HG02588 (cell line): ENCODE measurements at regions not wholly inside any gene's neighbourhood (a gene's known extent, or its start where the extent isn't known, plus 50 kb on each side); places are given as distances from the start of the nearest gene placed in this dataset.
"Not testable (repeated sequence)": the region's sequence is repeated elsewhere in the genome, so short reads cannot be mapped to it uniquely, and the experiment has no call there.

ENCODE experiments used
- ATAC-seq: cut with Tn5 transposase; IDR thresholded peaks from one replicate; pipeline ENCODE4 v1.9.1; 2021; ENCODE audit warnings: mild to moderate bottlenecking, moderate library complexity; ENCODE audit not compliant: unreplicated experiment

DNA sequence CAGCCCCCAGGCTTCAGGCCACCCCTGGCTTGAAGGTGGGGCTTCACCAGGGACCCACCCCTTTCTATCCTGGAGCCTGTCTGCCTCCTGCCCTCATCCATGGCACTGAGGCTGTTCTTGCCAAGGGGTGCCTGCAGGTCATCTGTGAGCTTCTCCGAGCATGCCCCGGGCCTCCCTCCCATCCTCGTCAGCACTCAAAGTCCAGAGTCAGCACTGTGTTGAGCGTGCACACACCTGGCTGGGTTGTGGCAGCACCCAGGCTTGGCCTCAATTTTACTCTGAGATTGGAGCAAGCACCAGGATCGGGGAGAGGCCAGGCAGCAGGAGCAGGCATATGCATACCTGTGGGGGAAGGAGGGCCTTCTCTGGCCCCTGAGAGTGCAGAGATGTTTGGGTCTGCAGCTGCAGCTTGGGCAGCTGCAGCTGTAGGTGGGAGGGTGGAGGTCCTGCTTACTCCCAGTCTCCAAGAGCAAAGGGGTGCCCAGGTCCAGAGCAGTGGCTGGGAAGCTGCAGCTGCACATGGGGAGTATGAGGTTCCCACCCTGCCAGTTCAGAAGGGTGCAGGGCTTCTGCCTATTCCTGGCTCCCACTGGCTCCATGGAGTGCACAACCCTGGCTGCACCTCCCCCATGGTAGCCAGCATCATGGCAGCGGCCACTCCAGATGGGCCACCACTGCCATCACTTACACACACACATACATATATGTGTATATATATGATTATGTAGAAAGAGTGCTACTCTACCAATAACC lies 488.7 kb downstream of the JRKL start:
- no peak for ATAC-seq

DNA sequence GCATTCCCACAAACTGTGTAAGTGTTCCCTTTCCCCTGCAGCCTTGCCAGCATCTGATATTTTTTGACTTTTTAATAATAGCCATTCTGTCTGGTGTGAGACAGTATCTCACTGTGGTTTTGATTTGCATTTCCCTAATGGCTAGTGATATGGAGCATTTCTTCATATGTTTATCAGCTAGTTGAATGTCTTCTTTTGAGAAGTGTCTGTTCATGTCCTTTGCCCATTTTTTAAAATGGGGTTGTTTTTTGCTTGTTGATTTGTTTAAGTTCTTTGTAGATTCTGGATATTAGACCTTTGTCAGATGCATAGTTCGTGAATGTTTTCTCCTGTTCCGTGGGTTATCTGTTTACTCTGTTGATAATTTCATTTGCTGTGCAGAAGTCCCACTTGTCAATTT lies 492.8 kb downstream of the JRKL start:
- not testable (repeated sequence) for ATAC-seq

DNA sequence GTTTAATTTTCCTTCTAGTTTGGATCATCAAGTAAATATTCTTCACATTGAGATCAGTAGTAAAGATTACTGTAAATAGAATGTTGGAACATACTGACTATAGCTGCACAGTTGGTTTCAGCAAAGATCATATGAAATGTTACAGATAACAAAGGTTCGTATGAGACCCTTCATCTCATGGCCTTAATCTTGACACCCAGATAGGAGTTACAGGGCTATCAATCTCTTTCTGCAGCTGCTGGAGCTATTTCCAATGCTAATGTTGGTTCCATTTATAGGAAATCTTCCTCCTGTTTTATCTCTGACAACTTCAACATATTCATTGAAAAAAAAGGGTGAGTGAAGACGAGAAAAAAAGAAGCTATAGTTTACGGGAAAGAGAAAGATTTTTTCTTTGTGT lies 495.6 kb downstream of the JRKL start:
- ATAC-seq, result no peak

DNA sequence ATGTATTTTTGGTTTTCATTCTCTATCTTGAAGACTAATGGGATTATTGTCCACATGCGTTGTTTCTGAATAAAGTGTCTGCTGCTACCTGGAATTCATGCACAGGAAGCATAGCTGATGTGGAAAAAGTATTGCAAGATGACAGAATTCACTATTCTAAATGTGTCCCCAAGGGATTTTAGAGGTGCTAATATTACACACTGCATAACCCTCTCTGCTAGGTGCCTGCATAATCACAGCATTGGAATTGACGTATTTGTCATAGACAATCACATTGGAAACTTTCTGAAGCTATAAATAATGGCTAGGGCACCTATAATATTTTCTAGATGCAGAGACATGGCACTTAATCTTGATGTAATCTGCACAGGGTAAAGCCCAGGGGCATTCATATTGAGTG lies 496.1 kb downstream of the JRKL start:
- no peak for ATAC-seq

DNA sequence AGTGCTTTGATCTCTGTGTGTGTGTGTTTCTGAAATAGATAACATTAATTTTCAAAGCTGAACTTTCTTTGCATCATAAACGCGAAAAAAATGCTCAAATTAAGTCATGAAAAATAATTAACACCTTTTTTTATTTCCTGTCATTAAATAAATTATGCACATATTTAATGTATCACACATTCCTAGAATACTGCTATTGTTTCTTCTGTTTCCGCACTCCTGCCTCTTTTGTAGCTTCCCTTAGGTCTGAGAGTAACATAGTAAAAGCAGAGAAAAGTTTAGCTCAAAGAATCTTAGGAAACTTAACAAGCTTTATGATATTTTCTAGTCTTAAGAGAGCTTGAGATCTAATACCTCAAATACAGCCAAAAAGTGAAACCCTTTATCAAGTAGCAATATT lies 504.2 kb downstream of the JRKL start:
- ATAC-seq, result no peak

DNA sequence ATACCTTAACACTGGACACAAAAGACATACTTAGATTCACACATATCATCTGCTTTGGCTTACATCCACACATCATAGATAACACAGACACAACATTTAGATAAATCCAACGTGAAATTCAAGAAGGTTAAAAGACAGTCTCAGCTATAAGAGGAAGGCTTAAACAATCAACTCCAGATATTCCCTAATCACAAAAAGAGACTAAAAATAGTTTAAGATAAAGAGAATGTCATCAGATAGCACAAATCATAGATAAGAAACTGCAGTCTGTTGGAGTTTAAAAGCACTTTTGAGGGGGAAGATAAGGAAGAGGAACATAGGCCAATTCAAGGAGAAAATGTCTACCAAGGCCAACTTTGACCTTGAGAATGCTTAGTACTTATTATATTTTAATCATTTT lies 504.8 kb downstream of the JRKL start:
- ATAC-seq, result no peak

DNA sequence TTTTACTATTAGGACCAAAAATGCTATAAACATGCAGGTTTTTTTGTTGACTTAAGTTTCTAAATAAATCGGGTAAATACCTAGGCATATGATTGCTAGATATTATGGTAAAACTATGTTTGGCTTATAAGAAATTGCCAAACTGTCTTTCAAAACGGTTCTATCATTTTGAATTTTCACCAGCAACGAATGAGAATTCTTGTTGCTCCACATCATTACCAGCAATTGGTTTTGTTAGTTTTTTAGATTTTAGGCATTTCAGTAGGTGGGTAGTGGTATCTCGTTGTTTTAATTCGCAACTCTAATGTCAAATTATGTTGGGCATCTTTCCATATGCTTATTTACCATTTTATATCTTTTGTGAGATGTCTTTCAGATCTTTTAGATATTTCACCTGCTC lies 510.2 kb downstream of the JRKL start:
- ATAC-seq, result no peak

DNA sequence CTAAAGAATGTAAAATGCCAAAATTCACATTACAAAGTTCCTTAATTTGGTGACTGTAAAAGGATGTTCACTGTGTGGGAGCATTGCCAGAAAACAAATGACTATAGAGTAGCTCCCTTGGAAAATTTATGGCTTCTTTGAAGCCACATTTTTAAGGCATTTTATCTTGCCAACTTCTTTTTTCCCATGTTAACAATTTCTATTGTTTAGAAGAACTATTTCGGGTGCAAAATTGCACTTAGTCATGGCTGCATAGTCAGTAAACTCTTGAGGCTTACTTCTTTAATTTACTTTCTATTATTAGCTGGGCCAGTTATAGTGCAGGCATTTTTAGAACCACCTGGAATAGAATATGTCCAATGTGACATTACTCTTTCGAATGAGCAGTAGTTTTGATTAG lies 515.3 kb downstream of the JRKL start:
- no peak for ATAC-seq

DNA sequence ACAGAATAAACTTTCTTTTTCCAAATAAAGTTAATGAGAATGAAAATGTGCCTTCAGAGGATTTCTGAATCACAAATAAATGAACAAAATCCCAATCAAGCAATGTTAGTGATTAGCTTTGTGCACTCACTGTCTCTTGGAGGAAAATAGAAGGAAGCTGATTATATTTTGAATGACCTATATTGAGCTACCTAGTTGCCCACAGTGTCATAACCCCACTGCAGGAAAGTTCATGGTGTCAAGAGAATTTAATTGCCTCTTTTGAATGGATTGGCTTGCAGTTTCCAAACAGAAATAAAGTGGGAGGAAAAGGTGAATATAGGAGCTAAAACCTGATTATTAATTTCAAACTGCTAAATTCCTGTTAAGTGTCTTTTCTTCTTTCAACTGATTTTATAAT lies 515.9 kb downstream of the JRKL start:
- no peak for ATAC-seq

DNA sequence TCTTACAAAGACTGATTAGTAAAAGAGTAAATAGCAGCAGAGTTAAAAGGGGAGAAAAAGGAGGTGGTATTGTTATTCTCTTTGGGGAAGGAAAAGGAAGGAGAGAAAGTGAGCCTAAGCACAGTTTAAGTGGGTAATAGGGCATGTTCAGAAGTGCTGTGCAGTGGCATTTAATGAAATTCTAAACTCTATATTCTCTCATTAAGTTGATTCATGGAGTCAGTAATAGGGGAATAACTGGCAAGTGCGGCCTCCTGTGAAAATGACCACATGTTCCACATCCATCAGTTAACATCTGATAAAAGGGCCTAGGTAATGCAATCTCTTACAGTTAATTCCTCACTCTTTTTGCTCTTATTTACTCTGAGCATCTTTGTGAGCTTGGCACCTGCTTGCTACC lies 516.7 kb downstream of the JRKL start:
- ATAC-seq, result no peak

DNA sequence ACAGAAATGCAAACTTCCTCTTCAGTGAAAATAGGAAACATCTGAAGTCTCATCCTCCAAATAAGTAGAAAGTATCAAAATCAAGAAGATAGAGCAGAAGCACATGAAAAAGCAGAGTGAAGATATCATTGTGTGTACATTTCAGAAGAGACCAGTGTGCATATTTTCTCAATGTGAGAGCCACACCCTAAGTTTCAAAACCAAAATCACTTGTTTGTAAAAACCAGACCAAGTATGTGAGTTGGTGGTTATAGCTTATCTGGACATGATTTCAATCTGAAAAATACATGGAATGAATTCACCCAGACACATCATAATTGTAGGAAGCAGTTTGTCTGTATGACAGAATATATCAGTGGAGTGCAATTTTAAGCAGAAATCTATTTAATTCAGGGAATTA lies 536.0 kb downstream of the JRKL start:
- no peak for ATAC-seq

DNA sequence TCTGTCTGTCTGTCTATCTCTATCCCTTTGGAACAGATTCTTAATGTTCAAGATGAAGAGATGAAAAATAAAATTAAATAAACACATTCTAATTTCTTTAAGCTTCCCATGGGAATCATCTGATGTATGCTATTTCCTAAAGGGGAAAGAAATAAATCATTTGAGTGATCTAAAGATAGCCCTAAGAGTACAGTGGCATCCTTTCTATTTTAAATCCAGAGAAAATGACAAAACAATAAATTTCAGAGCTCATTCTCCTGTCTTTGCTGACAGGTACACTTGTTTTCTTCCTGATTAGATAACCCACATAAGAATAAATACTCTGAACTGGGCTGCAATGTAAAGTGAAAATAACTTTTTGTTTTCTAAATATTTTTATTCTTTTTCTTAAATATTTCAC lies 550.4 kb downstream of the JRKL start:
- no peak for ATAC-seq

DNA sequence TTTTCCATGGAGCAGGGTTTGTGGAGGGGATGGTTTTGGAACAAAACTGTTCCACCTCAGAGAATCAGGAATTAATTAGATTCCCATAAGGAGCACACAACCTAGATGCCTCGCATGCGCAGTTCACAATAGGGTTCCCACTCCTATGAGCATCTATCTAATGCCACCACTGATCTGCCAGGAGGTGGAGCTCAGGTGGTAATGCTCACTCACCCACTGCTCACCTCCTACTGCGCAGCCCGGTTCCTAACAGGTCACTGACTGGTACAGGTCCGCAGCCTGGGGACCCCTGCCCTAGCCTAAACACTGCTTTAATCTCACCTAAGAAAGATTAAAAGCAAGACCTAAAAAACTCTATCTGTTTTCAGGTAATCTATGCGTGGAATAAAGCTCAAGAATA lies 553.0 kb downstream of the JRKL start:
- no peak for ATAC-seq

DNA sequence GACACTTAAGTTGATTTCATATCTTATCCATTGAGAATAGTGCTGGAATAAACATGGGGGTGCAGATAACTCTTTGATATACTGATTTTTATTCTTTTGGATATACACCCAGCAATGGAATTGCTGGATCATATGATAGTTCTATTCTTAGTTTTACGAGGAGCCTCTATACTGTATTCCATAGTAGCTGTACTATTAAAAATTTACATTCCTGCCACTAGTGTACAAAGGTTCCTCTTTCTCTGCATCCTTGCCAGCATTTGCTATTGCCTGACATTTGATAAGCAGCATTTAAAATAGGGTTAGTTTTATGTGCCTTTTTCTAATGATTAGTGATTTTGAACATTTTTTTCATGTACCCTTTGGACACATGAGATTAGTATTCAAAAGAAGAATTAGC lies 554.2 kb downstream of the JRKL start:
- no peak for ATAC-seq

DNA sequence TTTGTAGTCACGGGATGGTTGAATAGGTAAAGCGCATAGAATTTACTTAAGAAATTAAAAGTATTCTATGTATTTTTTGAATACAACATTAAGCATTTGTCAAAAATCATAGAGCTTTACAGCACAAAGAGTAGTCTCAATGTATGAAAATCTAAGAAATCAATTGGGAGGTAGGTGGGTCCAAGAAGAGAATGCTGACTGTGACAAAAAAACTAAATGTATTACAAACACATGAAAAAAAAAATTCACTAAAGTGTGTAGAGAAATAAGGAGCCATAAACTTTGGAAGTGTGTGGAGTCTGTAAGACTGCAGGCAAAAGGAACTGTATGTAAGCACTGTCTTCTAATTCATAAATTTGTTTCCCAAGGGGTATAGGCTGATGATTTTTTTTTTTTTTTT lies 558.3 kb downstream of the JRKL start:
- ATAC-seq, result no peak

DNA sequence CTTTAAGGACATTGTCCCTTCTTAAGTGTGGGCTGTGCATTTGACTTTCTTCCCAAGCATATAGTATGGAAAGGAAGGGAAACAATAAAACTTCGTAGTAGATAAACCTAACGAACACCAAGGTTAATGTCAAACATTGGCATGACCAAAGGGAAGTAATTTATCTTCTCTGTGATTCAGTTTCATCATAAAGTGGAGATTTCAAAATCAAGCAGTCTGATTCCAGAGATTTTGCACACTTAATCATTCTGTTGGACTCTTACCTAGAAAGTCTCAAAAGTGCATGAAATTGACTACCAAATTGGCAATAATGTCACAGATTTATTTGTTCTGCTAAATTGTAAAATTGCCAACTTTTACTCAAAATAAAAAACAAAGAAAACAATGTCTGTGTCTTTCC lies 559.7 kb downstream of the JRKL start:
- no peak for ATAC-seq

DNA sequence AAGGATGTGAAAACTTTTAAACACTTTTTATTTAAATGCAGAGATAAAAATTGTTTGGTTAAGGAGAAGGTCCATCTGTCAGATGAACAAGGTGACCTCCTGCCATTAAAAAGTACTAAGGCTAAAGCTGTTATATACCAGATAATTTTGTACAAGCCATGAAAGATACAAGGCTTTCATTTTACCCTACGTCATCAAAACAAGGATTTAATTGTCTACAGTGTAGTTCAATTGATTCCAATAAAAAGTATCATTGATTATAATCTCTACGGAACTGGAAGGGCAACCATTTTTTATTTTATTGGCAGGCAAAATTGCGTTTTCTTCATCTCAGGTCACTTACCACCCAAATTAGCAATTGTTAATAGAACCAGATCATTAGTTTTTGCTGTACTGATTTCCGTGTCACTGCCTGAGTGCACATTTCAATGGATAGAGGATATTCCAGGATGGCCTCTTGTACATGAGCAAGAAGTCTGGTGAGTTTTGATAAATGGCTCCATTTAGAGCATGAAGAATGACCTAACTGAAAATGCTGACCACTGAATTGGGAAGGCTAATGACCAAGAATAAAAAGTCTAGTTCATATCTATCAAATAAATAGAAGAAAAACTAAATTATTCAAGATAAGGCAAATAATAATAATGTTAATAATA lies 564.9 kb downstream of the JRKL start:
- ATAC-seq, result no peak

DNA sequence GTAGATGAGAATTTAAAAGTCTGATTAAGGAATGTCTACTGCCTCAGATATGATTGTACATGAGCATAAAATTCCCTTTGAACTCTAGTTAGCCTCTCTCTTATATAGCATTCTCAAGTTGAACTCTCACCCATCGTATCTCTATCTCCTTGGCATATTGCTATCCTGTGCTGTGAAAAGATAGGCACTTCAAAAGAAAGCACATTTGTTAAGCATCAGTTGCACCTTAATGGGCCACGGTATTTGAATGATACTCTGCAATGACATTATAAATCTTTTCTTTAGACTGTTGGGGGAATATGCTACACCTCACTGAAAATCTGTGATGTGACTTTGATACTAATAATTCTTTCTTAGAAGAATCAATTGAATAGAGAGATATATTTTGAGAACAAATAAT lies 570.7 kb downstream of the JRKL start:
- no peak for ATAC-seq

DNA sequence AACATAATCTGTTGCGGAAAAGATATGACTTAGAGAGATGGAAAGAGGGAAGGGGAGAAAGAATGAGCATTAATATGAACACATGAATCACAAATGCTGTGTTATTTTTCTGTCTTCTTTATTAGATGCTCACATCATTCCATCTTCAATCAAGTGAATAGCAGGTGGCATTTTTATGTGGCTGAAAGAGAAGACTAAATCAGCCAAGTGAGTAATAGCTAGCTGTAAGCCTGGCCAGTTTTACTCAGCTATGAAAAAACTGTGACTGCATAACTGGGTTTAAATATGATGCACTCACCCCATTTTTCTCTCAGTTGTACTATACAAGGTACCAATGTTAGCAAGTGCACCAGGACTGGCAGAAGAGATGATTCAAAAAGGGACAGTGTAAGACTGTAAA lies 571.1 kb downstream of the JRKL start:
- ATAC-seq, result no peak

DNA sequence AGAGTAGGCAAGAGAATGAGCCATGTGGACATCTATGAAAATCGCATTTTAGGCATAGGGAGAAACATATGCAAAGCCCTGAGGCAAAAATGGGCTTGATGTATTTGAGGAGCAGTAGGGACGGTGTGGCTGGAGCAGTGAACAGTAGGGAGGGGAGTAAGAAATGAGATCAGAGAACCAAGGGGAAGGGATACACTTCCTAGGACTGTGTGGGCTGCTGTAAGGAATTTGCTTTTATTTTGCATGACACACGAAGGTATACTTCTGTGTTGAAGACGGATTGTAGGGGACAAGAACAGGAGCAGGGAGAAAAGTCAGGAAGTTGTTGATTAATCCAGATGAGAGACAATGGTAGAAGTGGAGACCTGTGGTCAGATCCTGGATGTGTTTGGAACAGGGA lies 572.1 kb downstream of the JRKL start:
- ATAC-seq, result no peak

DNA sequence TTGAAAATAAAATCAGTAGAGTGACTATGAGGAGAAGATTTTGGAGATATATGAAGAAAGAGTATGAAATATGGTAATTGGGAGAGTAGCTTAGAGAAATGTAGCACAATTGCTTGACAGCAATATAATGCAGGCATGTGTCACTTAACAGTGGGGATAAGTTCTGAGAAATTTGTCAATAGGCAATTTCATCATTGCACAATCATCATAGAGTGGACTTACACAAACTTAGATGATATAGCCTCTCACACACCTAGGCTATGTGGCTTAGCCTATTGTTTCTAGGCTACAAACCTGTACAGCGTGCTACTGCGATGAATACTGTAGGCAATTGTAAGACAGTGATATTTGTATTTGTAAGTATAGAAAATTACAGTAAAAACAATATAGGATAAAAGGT lies 573.6 kb downstream of the JRKL start:
- ATAC-seq, result no peak

DNA sequence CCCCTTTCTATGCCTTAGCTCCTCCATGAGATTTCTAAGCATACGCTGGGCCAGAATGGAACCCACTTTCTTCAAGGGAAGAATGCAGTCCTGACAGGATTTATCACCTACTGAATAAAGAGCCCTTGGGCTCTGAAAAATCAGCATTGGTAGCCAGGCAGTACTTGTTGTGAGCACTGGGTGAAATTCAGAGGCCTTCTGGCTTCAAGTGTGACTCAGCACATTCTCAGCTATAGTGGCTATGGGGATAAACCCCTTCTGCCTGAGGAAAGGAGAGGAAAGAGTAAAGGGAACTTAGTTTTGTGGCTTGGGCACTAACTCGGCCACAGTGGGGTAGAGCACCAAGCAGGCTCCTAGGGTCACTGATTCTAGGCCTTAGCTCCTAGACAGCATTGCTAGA lies 574.8 kb downstream of the JRKL start:
- ATAC-seq, result no peak

DNA sequence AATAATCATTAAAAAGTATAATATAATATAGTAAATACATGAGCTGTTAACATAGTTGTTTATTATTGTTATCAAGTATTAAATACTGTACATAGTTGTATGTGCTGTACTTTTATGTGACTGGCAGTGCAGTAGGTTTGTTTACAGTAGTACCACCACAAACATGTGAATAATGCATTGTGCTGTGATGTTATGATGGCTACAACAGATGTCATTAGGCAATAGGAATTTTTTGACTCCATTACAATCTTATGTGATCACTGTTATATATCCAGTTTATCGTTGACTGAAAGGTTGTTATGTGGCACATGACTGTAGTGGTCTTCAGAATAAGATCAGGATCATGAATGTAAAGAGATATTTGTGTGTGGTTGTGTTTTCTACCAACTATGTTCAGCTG lies 577.8 kb downstream of the JRKL start:
- no peak for ATAC-seq
